Rectal smooth muscle tissue (tissue), 1 donor: ENCODE measurements at regions not wholly inside any gene's neighbourhood (a gene's known extent, or its start where the extent isn't known, plus 50 kb on each side); places are given as distances from the start of the nearest gene placed in this dataset.

Experiments
- H3K27ac ChIP-seq: one replicate; pipeline ENCODE4 v1.7.0; 2013; ENCODE audit warnings: low read depth, low read length, inconsistent platforms
- H3K27me3 ChIP-seq: one replicate; pipeline ENCODE4 v1.7.0; 2013; ENCODE audit warnings: low read length; ENCODE audit not compliant: control insufficient read depth, insufficient read depth
- H3K36me3 ChIP-seq: one replicate; pipeline ENCODE4 v1.7.0; 2013; ENCODE audit warnings: low read length; ENCODE audit not compliant: control insufficient read depth, insufficient read depth
- H3K4me1 ChIP-seq: one replicate; pipeline ENCODE4 v1.7.0; 2013; ENCODE audit warnings: low read length; ENCODE audit not compliant: control insufficient read depth, insufficient read depth
- H3K4me3 ChIP-seq: one replicate; pipeline ENCODE4 v1.7.0; 2013; ENCODE audit warnings: low read length
- H3K9ac ChIP-seq: one replicate; pipeline ENCODE4 v1.7.0; 2013; ENCODE audit warnings: low read length

DNA sequence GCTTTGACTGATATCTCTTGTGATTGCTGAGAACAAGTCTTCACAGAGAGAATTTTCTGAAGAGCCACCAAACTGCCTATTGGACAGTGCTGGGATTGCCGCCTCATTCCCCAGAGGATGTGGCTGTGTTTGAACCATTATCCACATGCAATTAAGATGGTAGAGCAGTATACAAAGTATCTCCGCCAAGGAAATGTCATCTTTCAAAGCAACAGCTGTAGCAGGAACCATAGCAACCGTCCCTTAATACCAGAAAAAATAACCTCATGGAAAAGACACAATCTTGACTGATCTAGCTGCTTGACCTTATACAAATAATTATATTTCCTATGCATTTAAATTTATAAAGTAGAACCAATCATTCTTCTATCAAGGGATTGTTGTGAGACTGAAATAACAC, 772.6 kb upstream of the FAM98A start:
- no peaks in the 10 kb centered on the region for H3K36me3 ChIP-seq
- H3K4me3 ChIP-seq, result no peak overlapping the region
- no peak overlapping the region for H3K9ac ChIP-seq
- no peaks in the 10 kb centered on the region for H3K27me3 ChIP-seq
- H3K27ac ChIP-seq, result no peak overlapping the region
- H3K4me1 ChIP-seq, result no peaks in the 10 kb centered on the region

DNA sequence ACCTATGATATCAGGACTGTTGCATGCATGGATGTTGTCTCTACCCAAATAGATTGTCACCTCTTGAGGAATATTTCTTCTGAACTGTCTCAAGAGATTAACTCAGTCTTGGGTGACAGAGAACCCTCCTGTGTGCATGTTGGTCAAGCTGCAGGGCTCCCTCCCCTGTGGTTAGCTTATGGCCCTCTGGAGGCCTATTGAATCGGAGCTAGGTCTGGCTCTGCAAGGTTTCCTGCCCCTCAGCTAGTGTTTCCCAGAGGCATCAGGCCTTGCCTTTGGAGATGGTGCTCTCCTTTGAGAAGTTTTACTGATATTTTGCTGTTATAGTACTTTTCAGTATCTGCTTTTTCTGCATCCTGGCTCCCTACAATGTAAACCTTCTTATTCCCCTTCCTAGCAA, 769.2 kb upstream of the FAM98A start:
- Histone ChIP-seq H3K27ac (no peak overlapping the region), H3K9ac (no peak overlapping the region), H3K4me3 (no peak overlapping the region), H3K36me3 (no peaks in the 10 kb centered on the region), H3K27me3 (no peaks in the 10 kb centered on the region), H3K4me1 (no peaks in the 10 kb centered on the region)

DNA sequence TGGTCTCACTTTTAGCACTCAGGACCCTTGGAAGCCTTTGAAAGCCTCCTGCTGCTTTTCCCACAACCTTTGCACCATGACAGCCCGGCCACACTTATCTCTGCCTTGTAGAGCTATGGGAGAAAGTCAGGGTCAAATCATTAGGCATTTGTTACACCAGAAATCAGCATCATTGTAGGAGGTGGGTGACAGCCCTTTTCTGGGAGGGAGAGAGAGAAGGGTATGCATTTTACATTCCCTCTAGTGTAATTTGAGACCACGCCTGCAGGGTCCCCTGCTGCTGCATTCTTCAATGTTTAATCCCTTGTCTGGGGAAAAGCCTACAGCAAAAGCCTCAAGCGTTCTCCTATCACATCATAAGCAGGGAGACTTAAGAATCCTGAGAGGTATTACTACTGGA, 766.8 kb upstream of the FAM98A start:
- Histone ChIP-seq H3K4me1 (no peaks in the 10 kb centered on the region), H3K27me3 (no peaks in the 10 kb centered on the region), H3K4me3 (no peak overlapping the region), H3K27ac (no peak overlapping the region), H3K9ac (no peak overlapping the region), H3K36me3 (no peaks in the 10 kb centered on the region)

DNA sequence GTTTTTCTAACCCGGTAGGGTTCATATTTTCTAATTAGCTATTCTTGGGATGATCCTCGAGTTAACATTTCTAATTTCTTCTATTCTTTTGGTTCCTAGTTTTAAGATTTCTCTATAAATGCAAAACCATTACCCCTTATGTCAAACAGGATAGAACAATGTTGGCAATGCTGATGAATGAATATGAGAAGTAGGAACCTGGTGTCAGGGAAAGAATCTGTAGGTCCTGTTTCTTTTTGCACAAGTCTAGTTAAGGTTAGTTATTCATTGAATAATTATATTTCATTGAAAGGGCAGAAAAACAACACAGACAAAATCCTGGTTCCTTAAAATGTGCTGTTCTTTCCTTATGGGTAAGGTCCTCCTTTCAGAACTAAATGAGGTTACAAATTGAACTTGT, 766.4 kb upstream of the FAM98A start:
- H3K9ac ChIP-seq, result no peak overlapping the region
- no peaks in the 10 kb centered on the region for H3K4me1 ChIP-seq
- H3K4me3 ChIP-seq, result no peak overlapping the region
- no peak overlapping the region for H3K27ac ChIP-seq
- H3K36me3 ChIP-seq, result no peaks in the 10 kb centered on the region
- no peaks in the 10 kb centered on the region for H3K27me3 ChIP-seq

DNA sequence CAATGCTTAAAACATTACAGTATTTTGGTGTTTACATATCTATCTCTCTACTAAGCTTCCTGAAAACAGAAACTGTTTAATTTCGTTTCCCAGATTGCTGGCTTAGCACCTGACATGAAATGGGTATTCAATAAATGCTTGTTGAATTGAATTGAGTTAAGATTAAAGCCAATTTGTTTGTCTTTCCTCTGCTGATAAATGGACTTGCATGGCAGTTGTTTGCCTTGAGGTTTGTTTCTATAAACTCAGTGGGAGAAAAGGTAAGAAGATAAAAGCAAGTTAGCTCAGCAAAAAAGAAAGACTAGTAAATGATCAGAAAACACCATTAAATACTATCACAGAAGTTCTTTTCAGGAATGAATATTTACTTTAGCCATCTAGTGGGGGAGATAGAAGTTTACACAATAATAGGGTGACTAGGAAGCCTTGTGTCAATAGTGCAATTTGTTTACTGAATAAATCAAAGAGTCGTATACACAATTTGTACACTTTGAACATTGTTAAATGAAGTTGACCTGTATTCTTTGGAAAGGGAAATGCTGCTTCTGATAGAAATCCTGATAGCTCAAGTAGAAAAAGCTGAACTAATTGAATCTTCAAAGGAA, 754.5 kb upstream of the FAM98A start:
- no peaks in the 10 kb centered on the region for H3K27me3 ChIP-seq
- H3K27ac ChIP-seq, result no peak overlapping the region

DNA sequence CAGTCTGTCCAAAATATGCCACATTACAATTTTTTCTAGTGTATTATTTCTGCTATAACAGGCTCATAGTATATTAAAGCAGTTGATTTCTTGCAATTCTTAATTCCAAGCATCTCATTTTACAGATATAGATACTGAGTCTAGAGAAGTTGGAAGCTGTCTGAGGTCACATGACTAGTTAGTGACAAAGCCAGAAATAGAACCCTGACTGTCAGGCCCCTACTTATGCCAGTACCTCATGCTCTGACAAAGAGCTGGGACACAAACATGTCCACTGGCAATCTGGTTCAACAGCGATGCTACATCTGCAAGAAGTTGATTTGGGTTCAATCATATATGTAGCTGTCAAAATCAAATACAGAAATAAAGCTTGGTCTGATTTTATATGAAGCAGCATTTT, 750.4 kb upstream of the FAM98A start:
- no peaks in the 10 kb centered on the region for H3K4me1 ChIP-seq
- no peak overlapping the region for H3K9ac ChIP-seq
- H3K27me3 ChIP-seq, result no peaks in the 10 kb centered on the region
- H3K4me3 ChIP-seq, result no peak overlapping the region
- H3K36me3 ChIP-seq, result no peaks in the 10 kb centered on the region
- H3K27ac ChIP-seq, result no peak overlapping the region

More for the DNA sequence above, 754.5 kb upstream of the FAM98A start:
- no peak overlapping the region for H3K9ac ChIP-seq
- no peaks in the 10 kb centered on the region for H3K4me1 ChIP-seq
- no peaks in the 10 kb centered on the region for H3K36me3 ChIP-seq
- no peak overlapping the region for H3K4me3 ChIP-seq

DNA sequence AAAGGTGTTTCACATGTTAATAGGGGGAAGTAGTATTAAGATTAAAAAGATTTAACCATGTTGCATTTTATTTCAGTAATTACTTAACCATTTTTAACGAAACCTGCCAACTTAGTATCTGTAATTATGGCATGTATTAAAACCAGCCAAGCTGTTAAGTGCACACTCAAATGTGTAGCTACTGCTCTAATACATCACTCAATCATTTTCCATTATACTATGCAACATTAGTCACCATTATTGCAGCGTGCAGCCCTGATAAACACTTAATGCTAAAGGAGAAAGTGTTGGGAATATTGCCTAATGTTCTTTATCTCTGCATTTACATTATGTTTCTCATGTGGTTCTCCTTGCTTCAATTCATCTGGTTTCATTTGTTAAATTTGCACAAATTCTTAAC, 745.9 kb upstream of the FAM98A start:
- Histone ChIP-seq H3K4me1 (no peaks in the 10 kb centered on the region), H3K9ac (no peak overlapping the region), H3K36me3 (no peaks in the 10 kb centered on the region), H3K27me3 (no peaks in the 10 kb centered on the region), H3K4me3 (no peak overlapping the region), H3K27ac (no peak overlapping the region)

DNA sequence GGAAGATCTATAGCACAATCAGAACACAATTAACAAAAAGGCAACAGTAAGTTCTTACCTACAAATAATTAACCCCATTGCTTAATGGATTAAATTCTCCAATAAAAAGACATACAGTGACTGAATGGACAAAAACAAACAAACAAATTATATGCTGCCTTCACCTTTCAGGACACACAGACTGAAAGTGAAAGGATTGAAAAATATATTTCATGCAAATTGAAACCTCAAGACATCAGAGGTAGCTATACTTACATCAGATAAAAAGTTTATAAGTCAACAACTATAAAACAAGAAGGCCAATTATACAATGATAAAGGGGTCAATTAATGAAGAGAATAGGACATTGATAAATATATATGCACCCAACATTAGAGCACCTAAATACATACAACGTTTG, 741.2 kb upstream of the FAM98A start:
- H3K36me3 ChIP-seq, result no peaks in the 10 kb centered on the region
- no peak overlapping the region for H3K4me3 ChIP-seq
- H3K27ac ChIP-seq, result no peak overlapping the region
- no peak overlapping the region for H3K9ac ChIP-seq
- H3K4me1 ChIP-seq, result no peaks in the 10 kb centered on the region
- no peaks in the 10 kb centered on the region for H3K27me3 ChIP-seq

DNA sequence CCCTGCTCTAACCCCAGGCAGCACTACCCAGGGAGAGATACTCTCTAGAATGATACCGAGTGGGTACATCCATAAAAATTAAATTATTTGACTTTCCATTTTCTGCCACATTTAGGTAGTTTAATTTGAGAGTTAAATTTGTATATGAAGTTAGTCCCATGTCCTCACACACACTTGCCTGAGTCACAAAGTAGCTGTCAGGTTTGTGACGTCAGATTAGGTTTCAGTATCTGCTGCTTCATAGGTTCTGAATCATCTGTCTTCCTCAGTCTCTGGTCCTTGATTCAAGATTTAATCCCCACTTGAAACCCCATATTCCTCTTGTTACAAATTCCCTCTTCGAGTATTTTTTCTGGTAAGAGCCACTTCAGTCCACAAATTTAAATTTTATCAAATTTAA, 738.6 kb upstream of the FAM98A start:
- H3K4me1 ChIP-seq, result no peaks in the 10 kb centered on the region
- H3K36me3 ChIP-seq, result no peaks in the 10 kb centered on the region
- no peaks in the 10 kb centered on the region for H3K27me3 ChIP-seq
- no peak overlapping the region for H3K4me3 ChIP-seq
- H3K9ac ChIP-seq, result no peak overlapping the region
- no peak overlapping the region for H3K27ac ChIP-seq

GRCh38 chr2:34332813-34333212, 733.7 kb upstream of the FAM98A start:
- H3K36me3 ChIP-seq, result no peaks in the 10 kb centered on the region
- H3K4me1 ChIP-seq, result no peaks in the 10 kb centered on the region
- no peak overlapping the region for H3K27ac ChIP-seq
- H3K27me3 ChIP-seq, result no peaks in the 10 kb centered on the region
- no peak overlapping the region for H3K9ac ChIP-seq
- H3K4me3 ChIP-seq, result no peak overlapping the region

DNA sequence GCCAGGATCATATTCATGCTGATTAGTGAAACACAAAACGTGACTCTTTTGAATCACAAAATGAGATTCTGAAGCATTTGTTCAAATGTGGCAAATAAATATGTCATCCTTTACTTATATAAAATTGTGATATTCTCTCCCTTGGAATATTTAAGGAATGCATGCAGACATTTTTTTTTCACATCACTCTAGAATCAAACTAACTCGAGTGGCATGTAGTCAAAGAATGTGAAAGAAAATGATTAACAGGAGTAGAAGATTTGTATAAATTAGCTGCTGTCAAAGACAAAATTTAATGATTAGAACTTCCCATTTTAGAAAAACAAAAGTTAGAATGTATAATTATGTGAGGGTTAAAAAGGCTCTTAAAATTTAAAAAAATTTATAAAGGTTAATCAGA, 721.0 kb upstream of the FAM98A start:
- Histone ChIP-seq H3K9ac (no peak overlapping the region), H3K4me3 (no peak overlapping the region), H3K27ac (no peak overlapping the region), H3K4me1 (no peaks in the 10 kb centered on the region), H3K36me3 (no peaks in the 10 kb centered on the region), H3K27me3 (no peaks in the 10 kb centered on the region)

DNA sequence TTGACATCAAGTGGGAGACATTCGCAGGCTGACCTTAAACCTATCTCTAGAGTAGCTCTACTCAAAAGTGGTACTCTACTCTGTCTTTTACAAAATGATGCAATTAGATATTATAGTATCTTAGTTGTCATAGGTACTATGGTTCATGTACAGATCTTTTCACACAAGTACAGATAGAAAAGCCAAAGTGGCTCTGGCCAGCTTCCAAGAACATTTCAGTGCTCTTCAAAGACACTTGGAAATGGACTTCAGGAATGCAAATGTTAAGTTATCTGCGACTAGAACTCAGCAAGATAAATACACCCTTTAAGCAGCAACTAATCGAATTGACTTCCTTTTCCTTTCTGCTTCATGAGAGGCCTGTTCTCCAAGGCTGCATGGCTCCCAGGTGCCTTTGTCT, 718.7 kb upstream of the FAM98A start:
- Histone ChIP-seq H3K4me1 (no peaks in the 10 kb centered on the region), H3K9ac (no peak overlapping the region), H3K36me3 (no peaks in the 10 kb centered on the region), H3K4me3 (no peak overlapping the region), H3K27me3 (no peaks in the 10 kb centered on the region), H3K27ac (no peak overlapping the region)

- H3K36me3 ChIP-seq, result no peaks in the 10 kb centered on the region
- H3K9ac ChIP-seq, result no peak overlapping the region
- no peak overlapping the region for H3K4me3 ChIP-seq
- H3K27ac ChIP-seq, result no peak overlapping the region
- H3K4me1 ChIP-seq, result no peaks in the 10 kb centered on the region
- no peaks in the 10 kb centered on the region for H3K27me3 ChIP-seq
Measured at GRCh38 chr2:34316788-34317187, 717.7 kb upstream of the FAM98A start.
